Kidney epithelial cell (primary cell): ENCODE measurements at regions not wholly inside any gene's neighbourhood (a gene's known extent, or its start where the extent isn't known, plus 50 kb on each side); places are given as distances from the start of the nearest gene placed in this dataset.
"Not testable (repeated sequence)": the region's sequence is repeated elsewhere in the genome, so short reads cannot be mapped to it uniquely, and the experiment has no call there.

Experiments
- DNase-seq: peaks from one replicate; pipeline ENCODE4 v3.0.0-alpha.2; 2010; ENCODE audit warnings: low read depth
- H3K27me3 ChIP-seq: 2 replicates; pipeline ENCODE4 v1.6.0; 2011; ENCODE audit warnings: low read length; ENCODE audit not compliant: control insufficient read depth, insufficient read depth
- H3K36me3 ChIP-seq: 2 replicates; pipeline ENCODE4 v1.5.1; 2011; ENCODE audit warnings: low read length; ENCODE audit not compliant: control insufficient read depth, insufficient read depth
- H3K4me3 ChIP-seq: 2 replicates; pipeline ENCODE4 v1.5.1; 2011; ENCODE audit warnings: low read depth, mild to moderate bottlenecking, control low read depth, low read length
- TF ChIP-seq, protein P1 (sequence below): IDR thresholded peaks from 2 replicates; pipeline ENCODE4 v1.5.1; 2011; ENCODE audit warnings: mild to moderate bottlenecking, moderate library complexity, low read length, control low read depth, inconsistent platforms; ENCODE audit not compliant: insufficient read depth, poor library complexity, severe bottlenecking

DNA sequence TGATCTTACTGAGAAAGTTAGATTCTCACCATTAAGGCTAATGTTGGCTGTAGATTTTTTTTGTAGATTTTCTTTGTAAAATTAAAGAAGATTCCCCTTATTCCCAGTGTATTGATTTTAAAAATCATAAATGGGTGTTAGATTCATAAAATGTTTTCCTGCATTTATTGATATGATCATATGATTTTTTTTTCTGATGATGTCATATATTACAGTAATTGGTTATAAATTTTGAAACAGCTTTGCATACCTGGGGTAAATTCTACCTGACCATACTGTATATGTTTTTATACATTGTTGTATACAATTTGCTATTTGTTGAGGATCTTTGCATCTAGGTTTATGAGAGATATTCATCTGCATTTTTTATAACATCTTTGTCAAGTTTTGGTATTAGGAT, 880.3 kb upstream of the GRIA3 start:
- DNase-seq = no peak
- no peaks in the 10 kb centered on the region for H3K36me3 ChIP-seq
- no peaks in the 10 kb centered on the region for H3K27me3 ChIP-seq
- H3K4me3 ChIP-seq = no peak overlapping the region
- TF ChIP-seq, protein P1, sequence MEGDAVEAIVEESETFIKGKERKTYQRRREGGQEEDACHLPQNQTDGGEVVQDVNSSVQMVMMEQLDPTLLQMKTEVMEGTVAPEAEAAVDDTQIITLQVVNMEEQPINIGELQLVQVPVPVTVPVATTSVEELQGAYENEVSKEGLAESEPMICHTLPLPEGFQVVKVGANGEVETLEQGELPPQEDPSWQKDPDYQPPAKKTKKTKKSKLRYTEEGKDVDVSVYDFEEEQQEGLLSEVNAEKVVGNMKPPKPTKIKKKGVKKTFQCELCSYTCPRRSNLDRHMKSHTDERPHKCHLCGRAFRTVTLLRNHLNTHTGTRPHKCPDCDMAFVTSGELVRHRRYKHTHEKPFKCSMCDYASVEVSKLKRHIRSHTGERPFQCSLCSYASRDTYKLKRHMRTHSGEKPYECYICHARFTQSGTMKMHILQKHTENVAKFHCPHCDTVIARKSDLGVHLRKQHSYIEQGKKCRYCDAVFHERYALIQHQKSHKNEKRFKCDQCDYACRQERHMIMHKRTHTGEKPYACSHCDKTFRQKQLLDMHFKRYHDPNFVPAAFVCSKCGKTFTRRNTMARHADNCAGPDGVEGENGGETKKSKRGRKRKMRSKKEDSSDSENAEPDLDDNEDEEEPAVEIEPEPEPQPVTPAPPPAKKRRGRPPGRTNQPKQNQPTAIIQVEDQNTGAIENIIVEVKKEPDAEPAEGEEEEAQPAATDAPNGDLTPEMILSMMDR = no peak

GRCh38 chrX:122344816-122345215, 839.3 kb upstream of the GRIA3 start:
- no peak overlapping the region for H3K4me3 ChIP-seq
- no peaks in the 10 kb centered on the region for H3K27me3 ChIP-seq
- TF ChIP-seq, protein P1 = no peak
- no peaks in the 10 kb centered on the region for H3K36me3 ChIP-seq
- DNase-seq = no peak

DNA sequence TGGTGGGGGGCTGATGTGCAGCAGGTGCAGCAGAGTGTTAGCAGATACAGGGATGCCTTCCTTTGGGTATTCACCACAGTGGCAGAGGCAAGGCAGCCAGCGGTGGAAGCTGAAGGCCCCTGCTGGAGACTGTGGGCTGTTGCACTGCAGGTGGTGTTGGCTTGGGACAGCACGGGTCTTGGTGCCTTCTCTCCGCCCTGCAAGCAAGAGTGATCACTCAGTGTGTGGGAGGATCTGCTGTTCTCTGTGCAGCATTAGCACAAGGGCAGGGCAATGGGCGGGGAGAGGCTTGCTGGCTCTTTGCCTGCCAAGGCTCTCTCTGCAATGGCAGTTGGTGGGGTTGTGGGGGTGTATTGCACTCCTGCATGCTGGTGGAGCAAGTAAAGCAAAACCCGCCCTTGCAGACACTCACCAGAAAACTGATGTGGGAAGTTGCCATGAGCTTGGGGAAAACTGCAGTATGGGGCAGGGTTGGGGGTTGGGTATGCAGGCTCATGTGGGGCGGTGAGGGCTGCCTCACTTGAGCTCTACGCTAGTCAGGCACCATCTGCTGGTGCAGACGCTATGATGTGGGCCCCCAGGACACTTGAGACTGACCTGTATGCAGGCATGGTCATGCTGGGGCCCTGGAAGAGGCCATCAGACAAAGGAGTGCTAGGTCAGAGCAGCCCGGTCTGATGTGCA, 820.8 kb upstream of the GRIA3 start:
- Histone ChIP-seq H3K27me3 (no peaks in the 10 kb centered on the region), H3K36me3 (no peaks in the 10 kb centered on the region), H3K4me3 (no peak overlapping the region)
- TF ChIP-seq, protein P1 = no peak
- no peak for DNase-seq

GRCh38 chrX:122375533-122375932, 808.5 kb upstream of the GRIA3 start:
- not testable (repeated sequence) for DNase-seq, H3K4me3 ChIP-seq, H3K36me3 ChIP-seq, H3K27me3 ChIP-seq

- TF ChIP-seq, protein P1 = no peak
- DNase-seq = no peak
- no peaks in the 10 kb centered on the region for H3K36me3 ChIP-seq
- H3K4me3 ChIP-seq = no peak overlapping the region
- no peaks in the 10 kb centered on the region for H3K27me3 ChIP-seq
Observed at GRCh38 chrX:122389005-122389404, 795.1 kb upstream of the GRIA3 start.

- DNase-seq = no peak
- Histone ChIP-seq H3K27me3 (no peaks in the 10 kb centered on the region), H3K36me3 (no peaks in the 10 kb centered on the region), H3K4me3 (no peak overlapping the region)
- TF ChIP-seq, protein P1 = no peak
Observed at GRCh38 chrX:122418758-122419157, 765.3 kb upstream of the GRIA3 start.
